Mesenchymal stem cell (in vitro differentiated cells and primary cell): ENCODE measurements at regions not wholly inside any gene's neighbourhood (a gene's known extent, or its start where the extent isn't known, plus 50 kb on each side); places are given as distances from the start of the nearest gene placed in this dataset.
"Not testable (repeated sequence)": the region's sequence is repeated elsewhere in the genome, so short reads cannot be mapped to it uniquely, and the experiment has no call there.

Experiments
- DNase-seq: peaks from one replicate; pipeline ENCODE4 v3.0.0-alpha.2; 2013
- H2AFZ ChIP-seq: one replicate; pipeline ENCODE4 v1.6.1; 2013; ENCODE audit warnings: low read depth, mild to moderate bottlenecking, control low read depth, inconsistent platforms, low read length, moderate library complexity
- H2AK5ac ChIP-seq: 2 replicates; pipeline ENCODE4 v1.6.1; 2013; ENCODE audit warnings: low read length, moderate library complexity, mild to moderate bottlenecking, inconsistent platforms; ENCODE audit not compliant: severe bottlenecking
- H2BK120ac ChIP-seq: one replicate; pipeline ENCODE4 v1.6.1; 2013; ENCODE audit warnings: low read depth, mild to moderate bottlenecking, inconsistent platforms, low read length, moderate library complexity
- H2BK12ac ChIP-seq, 2 experiments: one replicate each; pipeline ENCODE4 v1.6.1; 2013; ENCODE audit warnings: inconsistent platforms in 2 of 2, low read length in 2 of 2, mild to moderate bottlenecking in 2 of 2, moderate library complexity in 2 of 2, control low read depth in 1 of 2
- H2BK15ac ChIP-seq: one replicate; pipeline ENCODE4 v1.6.1; 2013; ENCODE audit warnings: mild to moderate bottlenecking, low read depth, inconsistent platforms; ENCODE audit not compliant: poor library complexity, severe bottlenecking
- H2BK5ac ChIP-seq: 2 replicates; pipeline ENCODE4 v1.6.1; 2013; ENCODE audit warnings: low read depth, mild to moderate bottlenecking, low read length, control low read depth, inconsistent platforms; ENCODE audit not compliant: poor library complexity, severe bottlenecking
- H3K14ac ChIP-seq, 2 experiments: one replicate each; pipeline ENCODE4 v1.6.1; 2013; ENCODE audit warnings: inconsistent platforms in 2 of 2, low read length in 2 of 2, control low read depth in 1 of 2, mild to moderate bottlenecking in 1 of 2, moderate library complexity in 1 of 2
- H3K18ac ChIP-seq, 2 experiments: one replicate each; pipeline ENCODE4 v1.6.1; 2013; ENCODE audit warnings: inconsistent platforms in 2 of 2, low read length in 2 of 2, control low read depth in 1 of 2, low read depth in 1 of 2, mild to moderate bottlenecking in 1 of 2
- H3K23ac ChIP-seq, 2 experiments: one replicate each; pipeline ENCODE4 v1.6.1; 2013; ENCODE audit warnings: inconsistent platforms in 2 of 2, low read length in 2 of 2, mild to moderate bottlenecking in 2 of 2, moderate library complexity in 2 of 2, control low read depth in 1 of 2
- H3K27ac ChIP-seq: 2 replicates; pipeline ENCODE4 v1.5.1; 2013; ENCODE audit warnings: mild to moderate bottlenecking, moderate library complexity, low read length, control low read depth, inconsistent platforms; ENCODE audit not compliant: poor library complexity, severe bottlenecking
- H3K27me3 ChIP-seq, 2 experiments: 2 replicates each; pipeline versions ENCODE4 v1.6.1 to v1.7.0; 2013; ENCODE audit warnings: low read length in 2 of 2, mild to moderate bottlenecking in 2 of 2, moderate library complexity in 2 of 2, control low read depth in 1 of 2, inconsistent platforms in 1 of 2; ENCODE audit not compliant: control insufficient read depth in 1 of 2, insufficient read depth in 1 of 2
- H3K36me3 ChIP-seq, 2 experiments: 2 replicates each; pipeline versions ENCODE4 v1.6.1 to v1.7.0; 2013; ENCODE audit warnings: low read length in 2 of 2, control low read depth in 1 of 2, inconsistent platforms in 1 of 2, low read depth in 1 of 2, mild to moderate bottlenecking in 1 of 2; ENCODE audit not compliant: insufficient read depth in 2 of 2, control insufficient read depth in 1 of 2
- H3K4ac ChIP-seq, 2 experiments: one replicate each; pipeline ENCODE4 v1.6.1; 2013; ENCODE audit warnings: inconsistent platforms in 2 of 2, low read length in 2 of 2, mild to moderate bottlenecking in 2 of 2, moderate library complexity in 2 of 2, control low read depth in 1 of 2, low read depth in 1 of 2
- H3K4me1 ChIP-seq: 2 replicates; pipeline ENCODE4 v1.6.1; 2013; ENCODE audit warnings: low read depth, low read length, control low read depth; ENCODE audit not compliant: control insufficient read depth, insufficient read depth
- H3K4me2 ChIP-seq: 2 replicates; pipeline ENCODE4 v1.6.1; 2013; ENCODE audit warnings: low read length, mild to moderate bottlenecking, inconsistent platforms; ENCODE audit not compliant: poor library complexity, severe bottlenecking
- H3K4me3 ChIP-seq, 2 experiments: 2 replicates each; pipeline versions ENCODE4 v1.5.1 to v1.7.0; 2013; ENCODE audit warnings: low read length in 2 of 2, mild to moderate bottlenecking in 2 of 2, control low read depth in 1 of 2, low read depth in 1 of 2; ENCODE audit not compliant: insufficient read depth in 1 of 2
- H3K79me1 ChIP-seq: replicated peaks from 2 replicates; pipeline ENCODE4 v1.6.1; 2013; ENCODE audit warnings: mild to moderate bottlenecking, control low read depth, low read length, inconsistent platforms; ENCODE audit not compliant: poor library complexity, severe bottlenecking
- H3K9ac ChIP-seq: 2 replicates; pipeline ENCODE4 v1.7.0; 2013; ENCODE audit warnings: mild to moderate bottlenecking, low read length, moderate library complexity
- H3K9me3 ChIP-seq: 2 replicates; pipeline ENCODE4 v1.7.0; 2013; ENCODE audit warnings: mild to moderate bottlenecking, low read length; ENCODE audit not compliant: control insufficient read depth
- H4K8ac ChIP-seq: one replicate; pipeline ENCODE4 v1.6.1; 2013; ENCODE audit warnings: inconsistent platforms, mild to moderate bottlenecking, low read length, moderate library complexity
- H4K91ac ChIP-seq: one replicate; pipeline ENCODE4 v1.6.1; 2013; ENCODE audit warnings: mild to moderate bottlenecking, low read length, inconsistent platforms
- WGBS: methylation state at CpG from one replicate; pipeline ENCODE4 v1.1.7; 2013; ENCODE audit warnings: mixed read lengths; 5-methylcytosine and 5-hydroxymethylcytosine counted together

GRCh38 chr12:131299370-131299701 lies 345.6 kb downstream of the ADGRD1 start:
- H3K36me3 ChIP-seq, DNase-seq, H3K27me3 ChIP-seq, H2BK5ac ChIP-seq, H4K91ac ChIP-seq, H3K4me2 ChIP-seq, H2BK120ac ChIP-seq, H2BK12ac ChIP-seq, H3K9me3 ChIP-seq, H3K4me1 ChIP-seq, H3K23ac ChIP-seq, H3K79me1 ChIP-seq, H3K4ac ChIP-seq, H2BK15ac ChIP-seq, H4K8ac ChIP-seq, H2AK5ac ChIP-seq, H3K9ac ChIP-seq, H2AFZ ChIP-seq, H3K18ac ChIP-seq, H3K4me3 ChIP-seq, H3K27ac ChIP-seq, H3K14ac ChIP-seq: not testable (repeated sequence)
- no CpG with 5 or more reads among the region's 27 CpGs for WGBS

- not testable (repeated sequence) for H2AFZ ChIP-seq, H4K91ac ChIP-seq, H3K4ac ChIP-seq, H3K23ac ChIP-seq, H3K4me1 ChIP-seq, H3K14ac ChIP-seq, H3K27me3 ChIP-seq, H3K18ac ChIP-seq, H2BK12ac ChIP-seq, H3K9ac ChIP-seq, H3K36me3 ChIP-seq, H3K9me3 ChIP-seq, H2BK120ac ChIP-seq, H3K79me1 ChIP-seq, H2BK15ac ChIP-seq, DNase-seq, H3K4me3 ChIP-seq, H3K4me2 ChIP-seq, H2AK5ac ChIP-seq, H4K8ac ChIP-seq, H2BK5ac ChIP-seq, H3K27ac ChIP-seq
- 100% methylated on average over 1 of the region's 5 CpGs for WGBS
Observed at GRCh38 chr12:131303576-131303975, 349.9 kb downstream of the ADGRD1 start.

GRCh38 chr12:131304642-131305041 lies 350.9 kb downstream of the ADGRD1 start:
- not testable (repeated sequence) for H3K4me3 ChIP-seq, H2BK15ac ChIP-seq, DNase-seq

DNA sequence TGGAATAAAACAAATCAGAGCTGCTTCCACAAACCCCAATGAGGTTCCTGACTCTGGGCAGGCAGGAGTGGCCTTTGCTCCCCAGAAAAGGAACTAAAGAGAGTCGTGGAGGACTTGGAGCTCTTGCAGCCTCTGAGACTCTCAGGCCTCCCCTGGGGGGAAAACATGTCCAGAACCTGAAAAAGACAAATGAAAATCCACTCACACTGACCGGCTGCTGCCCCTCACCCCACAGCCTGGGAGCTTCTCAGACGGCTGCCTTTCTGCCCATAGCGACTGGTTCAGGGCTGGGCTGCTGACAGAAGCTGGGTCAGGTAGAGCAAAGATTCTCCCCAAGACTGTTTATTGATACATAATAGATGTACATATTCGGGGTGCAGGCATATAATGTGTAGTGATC lies 356.0 kb downstream of the ADGRD1 start:
- H4K8ac ChIP-seq = no peak overlapping the region
- 72% methylated on average over 5 of the region's 5 CpGs for WGBS
- H3K23ac ChIP-seq = no peak overlapping the region
- no peak overlapping the region for H3K9ac ChIP-seq
- H3K79me1 ChIP-seq = no peaks in the 10 kb centered on the region
- peaks cover 0 to 22% of the 10 kb centered on the region in 2 experiments for H3K27me3 ChIP-seq
- no peak overlapping the region for H2BK12ac ChIP-seq
- H2BK120ac ChIP-seq = no peak overlapping the region
- no peak overlapping the region for H3K4ac ChIP-seq
- no peak overlapping the region for H3K4me2 ChIP-seq
- H3K4me1 ChIP-seq = no peaks in the 10 kb centered on the region
- H3K4me3 ChIP-seq = no peak overlapping the region
- H3K36me3 ChIP-seq = no peaks in the 10 kb centered on the region
- H3K18ac ChIP-seq = no peak overlapping the region
- no peak overlapping the region for H4K91ac ChIP-seq
- no peak overlapping the region for H2BK15ac ChIP-seq
- no peak overlapping the region for H3K27ac ChIP-seq
- no peak overlapping the region for H3K14ac ChIP-seq
- H2BK5ac ChIP-seq = no peak overlapping the region
- H2AK5ac ChIP-seq = no peak overlapping the region
- H2AFZ ChIP-seq = no peak overlapping the region
- H3K9me3 ChIP-seq = no peaks in the 10 kb centered on the region
- no peak for DNase-seq

More at GRCh38 chr12:131304642-131305041, 350.9 kb downstream of the ADGRD1 start:
- not testable (repeated sequence) for H3K36me3 ChIP-seq, H3K27ac ChIP-seq, H3K4me2 ChIP-seq, H4K91ac ChIP-seq, H3K4me1 ChIP-seq, H3K4ac ChIP-seq, H2BK5ac ChIP-seq, H3K23ac ChIP-seq, H3K14ac ChIP-seq, H2AFZ ChIP-seq, H3K27me3 ChIP-seq, H3K9me3 ChIP-seq, H3K9ac ChIP-seq, H2BK120ac ChIP-seq, H2BK12ac ChIP-seq, H3K18ac ChIP-seq, H4K8ac ChIP-seq, H2AK5ac ChIP-seq, H3K79me1 ChIP-seq
- no CpG with 5 or more reads among the region's 6 CpGs for WGBS
